ENCODE measurements at regions not wholly inside any gene's neighbourhood (a gene's known extent, or its start where the extent isn't known, plus 50 kb on each side); places are given as distances from the start of the nearest gene placed in this dataset.

GRCh38 chr6:23089981-23090380, 520.6 kb downstream of the HDGFL1 start:
- DNase-seq (ENCODE audit: insufficient read length, low spot score) (no peak), FAIRE-seq (no peak)

GRCh38 chr6:23091795-23092194, 522.4 kb downstream of the HDGFL1 start:
- no peak for DNase-seq (ENCODE audit: insufficient read length, low spot score)
- FAIRE-seq, result no peak

GRCh38 chr6:23096876-23097275, 527.5 kb downstream of the HDGFL1 start:
- no peak for FAIRE-seq
- DNase-seq (ENCODE audit: insufficient read length, low spot score), result no peak

GRCh38 chr6:23097566-23097965, 528.2 kb downstream of the HDGFL1 start:
- DNase-seq (ENCODE audit: insufficient read length, low spot score), result no peak
- FAIRE-seq, result no peak

GRCh38 chr6:23106951-23107350, 537.6 kb downstream of the HDGFL1 start:
- no peak for FAIRE-seq
- DNase-seq (ENCODE audit: insufficient read length, low spot score), result no peak

- DNase-seq (ENCODE audit: insufficient read length, low spot score) (no peak), FAIRE-seq (no peak)
Observed at GRCh38 chr6:23111984-23112383, 542.6 kb downstream of the HDGFL1 start.

- FAIRE-seq (no peak), DNase-seq (ENCODE audit: insufficient read length, low spot score) (no peak)
Observed at GRCh38 chr6:23114812-23115504, 545.6 kb downstream of the HDGFL1 start.

- no peak for DNase-seq (ENCODE audit: insufficient read length, low spot score)
- no peak for FAIRE-seq
Observed at GRCh38 chr6:23137611-23138010, 568.2 kb downstream of the HDGFL1 start.

- FAIRE-seq (no peak), DNase-seq (ENCODE audit: insufficient read length, low spot score) (no peak)
Observed at GRCh38 chr6:23140871-23141270, 571.5 kb downstream of the HDGFL1 start.

GRCh38 chr6:23145781-23146180, 576.4 kb downstream of the HDGFL1 start:
- FAIRE-seq (no peak), DNase-seq (ENCODE audit: insufficient read length, low spot score) (no peak)

GRCh38 chr6:23154159-23154558, 584.8 kb downstream of the HDGFL1 start:
- no peak for DNase-seq (ENCODE audit: insufficient read length, low spot score)
- FAIRE-seq, result no peak

- FAIRE-seq, result no peak
- no peak for DNase-seq (ENCODE audit: insufficient read length, low spot score)
Observed at GRCh38 chr6:23170049-23170448, 600.7 kb downstream of the HDGFL1 start.

GRCh38 chr6:23173234-23173633, 603.9 kb downstream of the HDGFL1 start:
- DNase-seq (ENCODE audit: insufficient read length, low spot score) (no peak), FAIRE-seq (no peak)

GRCh38 chr6:23174781-23175361, 605.5 kb downstream of the HDGFL1 start:
- FAIRE-seq (no peak), DNase-seq (ENCODE audit: insufficient read length, low spot score) (no peak)

- DNase-seq (ENCODE audit: insufficient read length, low spot score) (no peak), FAIRE-seq (no peak)
Observed at GRCh38 chr6:23175391-23175790, 606.0 kb downstream of the HDGFL1 start.

GRCh38 chr6:23176471-23176870, 607.1 kb downstream of the HDGFL1 start:
- DNase-seq (ENCODE audit: insufficient read length, low spot score) (no peak), FAIRE-seq (no peak)

- DNase-seq (ENCODE audit: insufficient read length, low spot score) (no peak), FAIRE-seq (no peak)
Observed at GRCh38 chr6:23176883-23177282, 607.5 kb downstream of the HDGFL1 start.

GRCh38 chr6:23177806-23178205, 608.4 kb downstream of the HDGFL1 start:
- FAIRE-seq (no peak), DNase-seq (ENCODE audit: insufficient read length, low spot score) (no peak)

GRCh38 chr6:23179994-23180393, 610.6 kb downstream of the HDGFL1 start:
- FAIRE-seq (no peak), DNase-seq (ENCODE audit: insufficient read length, low spot score) (no peak)

- DNase-seq (ENCODE audit: insufficient read length, low spot score), result no peak
- FAIRE-seq, result no peak
Observed at GRCh38 chr6:23180504-23181293, 611.3 kb downstream of the HDGFL1 start.

- DNase-seq (ENCODE audit: insufficient read length, low spot score) (no peak), FAIRE-seq (no peak)
Observed at GRCh38 chr6:23181356-23182110, 612.2 kb downstream of the HDGFL1 start.

All from GM19239 (cell line).